ENCODE measurements at regions not wholly inside any gene's neighbourhood (a gene's known extent, or its start where the extent isn't known, plus 50 kb on each side); places are given as distances from the start of the nearest gene placed in this dataset.

GRCh38 chr4:11685481-11685880, 256.8 kb upstream of the HS3ST1 start:
- H3K27ac ChIP-seq, result no peak overlapping the region
- no peaks in the 10 kb centered on the region for H3K27me3 ChIP-seq
- in situ Hi-C loops (cut with MboI; ENCODE audit: low sequenced_read_pairs in 4 of 4), result no loop called here
- no peaks in the 10 kb centered on the region for H3K36me3 ChIP-seq
- DNase-seq, result no peak
- H3K4me3 ChIP-seq, result no peak overlapping the region
- no peaks in the 10 kb centered on the region for H3K4me1 ChIP-seq
- no peaks in the 10 kb centered on the region for H3K9me3 ChIP-seq
- no peak for ATAC-seq
- TF ChIP-seq CTCF (IDR thresholded peaks at IDR 0.05 in 4 of 5, conservative IDR thresholded peaks at IDR 0.05 in 1 of 5), result no peak
- no peak for TF ChIP-seq POLR2A (IDR thresholded peaks at IDR 0.05)
- intact Hi-C loops (cut with DNase I; ENCODE audit: low total_unique reads), result no loop called here

GRCh38 chr4:11675051-11675800, 246.5 kb upstream of the HS3ST1 start:
- no peaks in the 10 kb centered on the region for H3K9me3 ChIP-seq
- no peak for DNase-seq
- no peaks in the 10 kb centered on the region for H3K36me3 ChIP-seq
- H3K27ac ChIP-seq, result no peak overlapping the region
- in situ Hi-C loops (cut with MboI; ENCODE audit: low sequenced_read_pairs in 4 of 4), result no loop called here
- H3K27me3 ChIP-seq, result no peaks in the 10 kb centered on the region
- no peak overlapping the region for H3K4me3 ChIP-seq
- no peaks in the 10 kb centered on the region for H3K4me1 ChIP-seq
- intact Hi-C loops (cut with DNase I; ENCODE audit: low total_unique reads), result no loop called here
- TF ChIP-seq POLR2A (IDR thresholded peaks at IDR 0.05), result no peak
- no peak for TF ChIP-seq CTCF (IDR thresholded peaks at IDR 0.05 in 4 of 5, conservative IDR thresholded peaks at IDR 0.05 in 1 of 5)
- ATAC-seq, result no peak

GRCh38 chr4:11670304-11670703, 241.6 kb upstream of the HS3ST1 start:
- Histone ChIP-seq H3K9me3 (no peaks in the 10 kb centered on the region), H3K27ac (no peak overlapping the region), H3K27me3 (no peaks in the 10 kb centered on the region), H3K4me3 (no peak overlapping the region), H3K4me1 (no peaks in the 10 kb centered on the region), H3K36me3 (no peaks in the 10 kb centered on the region)
- ATAC-seq (no peak), DNase-seq (no peak)
- no peak for TF ChIP-seq POLR2A (IDR thresholded peaks at IDR 0.05)
- TF ChIP-seq CTCF (IDR thresholded peaks at IDR 0.05 in 4 of 5, conservative IDR thresholded peaks at IDR 0.05 in 1 of 5), result no peak
- in situ Hi-C loops (cut with MboI; ENCODE audit: low sequenced_read_pairs in 4 of 4), result no loop called here
- intact Hi-C loops (cut with DNase I; ENCODE audit: low total_unique reads), result no loop called here

- TF ChIP-seq CTCF (IDR thresholded peaks at IDR 0.05 in 4 of 5, conservative IDR thresholded peaks at IDR 0.05 in 1 of 5) (no peak), POLR2A (IDR thresholded peaks at IDR 0.05) (no peak)
- Histone ChIP-seq H3K4me1 (no peaks in the 10 kb centered on the region), H3K4me3 (no peak overlapping the region), H3K36me3 (no peaks in the 10 kb centered on the region), H3K27me3 (no peaks in the 10 kb centered on the region), H3K9me3 (no peaks in the 10 kb centered on the region), H3K27ac (no peak overlapping the region)
- DNase-seq (no peak), ATAC-seq (no peak)
- in situ Hi-C loops (cut with MboI; ENCODE audit: low sequenced_read_pairs in 4 of 4), result no loop called here
- intact Hi-C loops (cut with DNase I; ENCODE audit: low total_unique reads), result no loop called here
Measured at GRCh38 chr4:11669156-11669555, 240.5 kb upstream of the HS3ST1 start.

- no peaks in the 10 kb centered on the region for H3K9me3 ChIP-seq
- no peak for ATAC-seq
- in situ Hi-C loops (cut with MboI; ENCODE audit: low sequenced_read_pairs in 4 of 4), result no loop called here
Measured at GRCh38 chr4:11663114-11663513, 234.4 kb upstream of the HS3ST1 start.

More at GRCh38 chr4:11663114-11663513, 234.4 kb upstream of the HS3ST1 start:
- TF ChIP-seq POLR2A (IDR thresholded peaks at IDR 0.05), result no peak
- TF ChIP-seq CTCF (IDR thresholded peaks at IDR 0.05 in 4 of 5, conservative IDR thresholded peaks at IDR 0.05 in 1 of 5), result no peak
- Histone ChIP-seq H3K36me3 (no peaks in the 10 kb centered on the region), H3K4me3 (no peak overlapping the region), H3K4me1 (no peaks in the 10 kb centered on the region), H3K27me3 (no peaks in the 10 kb centered on the region), H3K27ac (no peak overlapping the region)
- intact Hi-C loops (cut with DNase I; ENCODE audit: low total_unique reads), result no loop called here
- no peak for DNase-seq
